MCF 10A (cell line): ENCODE measurements at regions not wholly inside any gene's neighbourhood (a gene's known extent, or its start where the extent isn't known, plus 50 kb on each side); places are given as distances from the start of the nearest gene placed in this dataset.
"Not testable (repeated sequence)": the region's sequence is repeated elsewhere in the genome, so short reads cannot be mapped to it uniquely, and the experiment has no call there.

Experiments
- BruUV-seq: library from RNA; stranded (reverse); fragments of 400-500 nt; replicated peaks from 2 replicates; lab custom pipeline; 2021; lab: Mats Ljungman, UMichigan
- CTCF ChIA-PET: fragments of 300-600 bp; sonication (Branson Sonifier 250); formaldehyde crosslinking; extraction: SDS; loops from one replicate; lab custom pipeline; 2021; ENCODE audit warnings: antibody characterized with exemption, inconsistent platforms; lab: Yijun Ruan, JAX
- POLR2A ChIA-PET: fragments of 300-600, 350-650 bp; sonication (Branson Sonifier 250); formaldehyde crosslinking; extraction: SDS; loops from one replicate; lab custom pipeline; 2020; ENCODE audit warnings: antibody characterized with exemption, inconsistent platforms; lab: Yijun Ruan, JAX
- DNase-seq: peaks from one replicate; pipeline ENCODE4 v3.0.0-alpha.2; 2018; ENCODE audit not compliant: unreplicated experiment
- H3K27ac Mint-ChIP-seq: one replicate; pipeline ENCODE4 v1.8.0; 2022; ENCODE audit warnings: mild to moderate bottlenecking, low read depth, mixed read lengths; ENCODE audit not compliant: unreplicated experiment
- H3K27me3 Mint-ChIP-seq: one replicate; pipeline ENCODE4 v1.8.0; 2022; ENCODE audit warnings: mixed read lengths; ENCODE audit not compliant: insufficient read depth, unreplicated experiment
- H3K36me3 Mint-ChIP-seq: one replicate; pipeline ENCODE4 v1.8.0; 2022; ENCODE audit warnings: mild to moderate bottlenecking, moderate library complexity, mixed read lengths; ENCODE audit not compliant: insufficient read depth, unreplicated experiment
- H3K4me1 Mint-ChIP-seq: one replicate; pipeline ENCODE4 v1.8.0; 2022; ENCODE audit warnings: mixed read lengths; ENCODE audit not compliant: insufficient read depth, unreplicated experiment
- H3K4me3 Mint-ChIP-seq: one replicate; pipeline ENCODE4 v1.8.0; 2022; ENCODE audit warnings: mild to moderate bottlenecking, moderate library complexity, mixed read lengths; ENCODE audit not compliant: unreplicated experiment
- H3K9me3 Mint-ChIP-seq: one replicate; pipeline ENCODE4 v1.8.0; 2022; ENCODE audit warnings: mixed read lengths; ENCODE audit not compliant: unreplicated experiment
- CTCF ChIP-seq: fragments of 200-600 bp; IDR thresholded peaks from one replicate; pipeline ENCODE4 v1.8.0; 2022; ENCODE audit warnings: antibody characterized with exemption, mild to moderate bottlenecking; ENCODE audit not compliant: unreplicated experiment
- intact Hi-C: fragments of 100-400 bp; cut with micrococcal nuclease; formaldehyde crosslinking; loops from 2 replicates; pipeline ENCODE4 v1.14.1; 2022

GRCh38 chr13:61500176-61500575, 84.5 kb upstream of the PCDH20 start:
- H3K27me3 Mint-ChIP-seq = no peaks in the 10 kb centered on the region
- H3K27ac Mint-ChIP-seq = no peak overlapping the region
- H3K4me3 Mint-ChIP-seq = no peak overlapping the region
- H3K9me3 Mint-ChIP-seq = no peaks in the 10 kb centered on the region
- DNase-seq = no peak
- no TSS peak for BruUV-seq
- intact Hi-C loops = no loop called here
- CTCF ChIA-PET = no interaction called here
- TF ChIP-seq CTCF = no peak
- H3K36me3 Mint-ChIP-seq = no peaks in the 10 kb centered on the region
- no peaks in the 10 kb centered on the region for H3K4me1 Mint-ChIP-seq
- POLR2A ChIA-PET = no interaction called here

- H3K27ac Mint-ChIP-seq = no peak overlapping the region
- no peak for TF ChIP-seq CTCF
- ChIA-PET POLR2A (interaction anchor here (0.6 kb wide), 1 partner anchor 1206 kb away, joined by 3 read pairs; no protein-coding TSS in a partner anchor), CTCF (interaction anchor here (0.7 kb wide), 1 partner anchor 11 kb away, joined by 3 read pairs; no protein-coding TSS in a partner anchor)
- no peak for DNase-seq
- no peak overlapping the region for H3K4me3 Mint-ChIP-seq
- H3K9me3 Mint-ChIP-seq = peaks cover 7% of the 10 kb centered on the region
- no TSS peak for BruUV-seq
- no peaks in the 10 kb centered on the region for H3K4me1 Mint-ChIP-seq
- H3K36me3 Mint-ChIP-seq = no peaks in the 10 kb centered on the region
- no peaks in the 10 kb centered on the region for H3K27me3 Mint-ChIP-seq
- intact Hi-C loops = no loop called here
Observed at GRCh38 chr13:61495648-61496047, 80.0 kb upstream of the PCDH20 start.

DNA sequence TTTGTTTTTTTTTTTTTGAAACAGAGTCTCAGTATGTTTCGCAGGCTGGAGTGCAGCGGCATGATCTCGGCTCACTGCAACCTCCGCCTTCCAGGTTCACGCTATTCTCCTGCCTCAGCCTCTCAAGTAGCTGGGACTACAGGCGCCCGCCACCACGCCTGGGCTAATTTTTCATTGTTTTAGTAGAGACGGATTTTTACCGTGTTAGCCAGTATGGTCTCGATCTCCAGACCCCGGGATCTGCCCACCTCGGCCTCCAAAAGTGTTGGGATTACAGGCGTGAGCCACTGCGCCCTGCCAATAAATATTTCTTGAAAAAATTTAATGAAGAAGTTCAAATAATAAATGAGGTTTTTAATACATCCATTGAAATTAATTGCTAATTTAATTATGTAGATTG, 77.9 kb upstream of the PCDH20 start:
- H3K36me3 Mint-ChIP-seq, DNase-seq, H3K4me3 Mint-ChIP-seq, POLR2A ChIA-PET, BruUV-seq, H3K27ac Mint-ChIP-seq, intact Hi-C loops, H3K27me3 Mint-ChIP-seq, CTCF ChIA-PET, H3K4me1 Mint-ChIP-seq, H3K9me3 Mint-ChIP-seq: not testable (repeated sequence)

DNA sequence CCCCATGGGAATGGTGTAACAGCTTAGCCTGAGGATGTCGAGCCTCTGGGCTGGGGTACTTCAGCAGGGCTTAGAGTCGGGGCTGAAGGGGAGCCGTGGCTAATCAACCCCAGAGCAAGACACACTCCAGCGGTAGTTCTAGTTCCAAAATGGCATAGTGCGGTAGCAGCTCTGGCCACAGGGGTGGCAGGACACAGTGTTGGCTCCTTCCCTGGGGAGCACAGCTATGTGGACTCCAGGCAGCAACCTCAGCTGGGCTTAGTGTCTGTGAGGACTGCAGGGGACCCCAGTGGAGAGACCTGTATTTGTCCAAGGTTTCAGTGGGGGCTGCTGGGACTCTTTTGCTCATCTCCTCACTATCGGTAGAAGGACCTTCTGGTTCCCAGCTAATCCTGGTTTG, 70.8 kb upstream of the PCDH20 start:
- ChIA-PET CTCF (interaction anchor here (1.0 kb wide), 1 partner anchor 11 kb away, joined by 3 read pairs; no protein-coding TSS in a partner anchor), POLR2A (no interaction called here)
- intact Hi-C loops = no loop called here
- H3K27me3 Mint-ChIP-seq = no peaks in the 10 kb centered on the region
- no peaks in the 10 kb centered on the region for H3K36me3 Mint-ChIP-seq
- no peak overlapping the region for H3K27ac Mint-ChIP-seq
- no peak overlapping the region for H3K4me3 Mint-ChIP-seq
- no peak for TF ChIP-seq CTCF
- DNase-seq = no peak
- BruUV-seq = no TSS peak
- H3K9me3 Mint-ChIP-seq = peaks cover 4% of the 10 kb centered on the region
- no peaks in the 10 kb centered on the region for H3K4me1 Mint-ChIP-seq
